Natural killer cell treated with Interleukin-12 subunit alpha and Interleukin-12 subunit beta and Interleukin-15 and Interleukin-18, amount 100 ng/mL, for 72 hours (primary cell): ENCODE measurements at regions not wholly inside any gene's neighbourhood (a gene's known extent, or its start where the extent isn't known, plus 50 kb on each side); places are given as distances from the start of the nearest gene placed in this dataset.

Source experiments
- ATAC-seq, 2 donors: fragments of 150-1000 bp; cut with Tn5 transposase in 1 of 2; sonication (Bioruptor Pico), chemical (Tn5 transposase) in 1 of 2; 2 replicates each; pipeline ENCODE4 v1.10.0; 2021
- DNase-seq: peaks from one replicate; pipeline ENCODE4 v3.0.0; 2022; ENCODE audit warnings: low spot score
- H3K27ac Mint-ChIP-seq, 2 donors: 1 replicate in 1 of 2; 2 replicates in 1 of 2; pipeline ENCODE4 v1.8.0; 2022; ENCODE audit warnings: mixed read lengths in 2 of 2, mild to moderate bottlenecking in 1 of 2, moderate library complexity in 1 of 2
- H3K27me3 Mint-ChIP-seq, 2 donors: 1 replicate in 1 of 2; 2 replicates in 1 of 2; pipeline ENCODE4 v1.8.0; 2022; ENCODE audit warnings: mixed read lengths in 2 of 2
- H3K36me3 Mint-ChIP-seq: one replicate; pipeline ENCODE4 v1.8.0; 2022; ENCODE audit warnings: mixed read lengths
- H3K4me1 Mint-ChIP-seq, 2 donors: 1 replicate in 1 of 2; 2 replicates in 1 of 2; pipeline ENCODE4 v1.8.0; 2022; ENCODE audit warnings: low read depth in 2 of 2, mixed read lengths in 2 of 2, mild to moderate bottlenecking in 1 of 2
- H3K4me3 Mint-ChIP-seq: one replicate; pipeline ENCODE4 v1.8.0; 2022; ENCODE audit warnings: mixed read lengths
- H3K9me3 Mint-ChIP-seq: 2 replicates; pipeline ENCODE4 v1.8.0; 2022; ENCODE audit warnings: mixed read lengths

DNA sequence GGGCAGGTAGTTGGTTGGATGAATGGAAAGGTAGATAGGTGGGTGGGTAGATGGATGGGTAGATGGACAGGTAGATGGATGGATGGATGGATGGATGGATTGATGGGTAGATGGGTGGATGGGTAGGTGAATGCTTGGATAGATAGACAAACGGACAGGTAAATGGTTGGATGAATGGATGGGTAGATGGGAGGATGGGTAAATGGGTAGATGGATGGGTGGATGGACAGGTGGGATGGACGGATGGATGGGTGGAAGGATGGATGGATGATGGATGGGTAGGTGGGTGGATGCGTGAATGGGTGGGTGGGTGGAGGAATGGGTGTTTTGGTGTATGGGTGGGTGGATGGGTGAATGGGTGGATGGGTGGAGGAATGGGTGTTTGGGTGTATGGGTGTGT, 50.1 kb upstream of the ASAP2 start:
- ATAC-seq, result no peak
- Mint-ChIP-seq H3K36me3 (no peaks in the 10 kb centered on the region), H3K4me3 (no peak overlapping the region), H3K9me3 (no peaks in the 10 kb centered on the region), H3K4me1 (peaks cover 0 to 3% of the 10 kb centered on the region in 2 donors), H3K27me3 (peaks cover 11 to 21% of the 10 kb centered on the region in 2 donors), H3K27ac (no peak overlapping the region)
- no peak for DNase-seq

DNA sequence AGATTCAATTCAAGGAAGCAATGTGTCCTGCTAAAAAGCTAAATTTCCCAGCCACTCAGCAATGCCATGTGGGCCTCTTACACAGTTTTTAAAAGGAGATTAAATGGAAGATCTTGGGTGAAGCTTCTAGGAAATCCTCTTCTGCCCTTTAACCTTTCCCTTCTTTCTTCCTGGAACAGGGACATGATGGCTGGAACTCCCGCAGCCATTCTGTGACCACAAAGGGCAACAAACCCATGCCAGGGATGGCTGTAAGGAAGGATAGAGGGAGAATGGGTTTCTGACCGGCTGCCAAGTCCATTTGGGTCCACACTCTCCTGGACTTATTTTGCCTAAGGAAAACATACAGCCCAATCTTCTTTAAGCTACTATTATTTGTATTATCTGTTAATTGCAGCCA, 52.6 kb upstream of the ASAP2 start:
- Mint-ChIP-seq H3K4me1 (peaks cover 0 to 3% of the 10 kb centered on the region in 2 donors), H3K9me3 (no peaks in the 10 kb centered on the region), H3K4me3 (no peak overlapping the region), H3K27me3 (peaks cover 11 to 21% of the 10 kb centered on the region in 2 donors), H3K36me3 (no peaks in the 10 kb centered on the region), H3K27ac (no peak overlapping the region)
- no peak for DNase-seq
- no peak for ATAC-seq

DNA sequence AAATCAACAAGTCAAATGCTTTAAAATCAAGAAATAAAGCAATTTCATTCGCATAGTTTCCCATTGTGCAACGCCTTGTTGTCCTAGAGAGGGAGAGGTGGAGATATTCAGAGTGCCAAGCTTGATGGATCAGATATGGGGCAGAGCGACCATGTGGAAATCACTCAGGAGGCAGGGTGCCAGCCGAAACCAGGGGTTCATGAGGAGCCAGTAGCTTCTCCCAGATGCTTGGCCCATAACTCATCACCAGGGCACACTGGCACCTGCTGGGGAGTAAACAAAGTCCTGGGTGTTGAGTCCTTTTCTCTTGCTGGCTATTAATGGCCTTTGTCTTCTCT, 53.0 kb upstream of the ASAP2 start:
- H3K27ac Mint-ChIP-seq, result no peak overlapping the region
- peaks cover 0 to 3% of the 10 kb centered on the region in 2 donors for H3K4me1 Mint-ChIP-seq
- no peaks in the 10 kb centered on the region for H3K36me3 Mint-ChIP-seq
- H3K4me3 Mint-ChIP-seq, result no peak overlapping the region
- no peaks in the 10 kb centered on the region for H3K9me3 Mint-ChIP-seq
- DNase-seq (no peak), ATAC-seq (no peak)
- peaks cover 11 to 21% of the 10 kb centered on the region in 2 donors for H3K27me3 Mint-ChIP-seq

DNA sequence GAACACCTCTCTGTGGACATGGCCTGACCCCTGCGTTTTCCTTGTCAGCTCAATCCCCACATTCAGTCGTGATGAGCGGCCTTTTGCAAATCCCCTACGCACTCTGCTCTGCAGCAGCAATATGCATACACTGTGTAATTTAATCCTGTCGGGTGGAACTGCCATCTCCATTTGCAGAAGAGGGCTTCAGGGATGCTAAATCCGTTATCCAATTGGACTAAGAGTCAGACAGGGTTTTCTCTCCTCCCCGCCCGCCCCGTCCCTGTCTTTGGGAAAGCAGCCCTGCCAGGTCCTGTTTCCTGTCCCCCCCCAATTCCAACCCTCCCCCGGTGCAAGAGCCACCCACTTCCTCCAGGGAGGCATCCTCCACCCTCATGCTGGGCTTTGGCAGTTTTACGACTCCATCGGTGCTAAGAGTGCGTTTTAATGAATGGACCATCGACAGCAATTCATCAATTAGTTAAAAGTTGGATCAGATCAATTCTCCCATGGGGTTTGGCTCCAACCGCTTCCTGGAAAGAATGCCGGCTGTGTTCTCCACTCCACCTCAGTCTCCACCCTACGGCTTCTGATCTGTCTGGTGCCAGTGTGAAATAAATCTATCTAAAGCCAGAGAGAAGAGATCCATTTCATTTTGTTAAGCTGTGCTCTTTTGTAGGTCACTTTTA, 53.5 kb upstream of the ASAP2 start:
- Mint-ChIP-seq H3K27ac (no peak overlapping the region), H3K4me3 (no peak overlapping the region), H3K36me3 (no peaks in the 10 kb centered on the region), H3K4me1 (peaks cover 0 to 3% of the 10 kb centered on the region in 2 donors), H3K9me3 (no peaks in the 10 kb centered on the region), H3K27me3 (peaks cover 11 to 21% of the 10 kb centered on the region in 2 donors)
- no peak for DNase-seq
- no peak for ATAC-seq

GRCh38 chr2:9150906-9151305, 55.7 kb upstream of the ASAP2 start:
- Mint-ChIP-seq H3K4me3 (no peak overlapping the region), H3K27ac (no peak overlapping the region), H3K36me3 (no peaks in the 10 kb centered on the region), H3K9me3 (no peaks in the 10 kb centered on the region), H3K27me3 (peaks cover 11% of the 10 kb centered on the region in 2 donors), H3K4me1 (peaks cover 0 to 3% of the 10 kb centered on the region in 2 donors)
- no peak for ATAC-seq
- no peak for DNase-seq

GRCh38 chr2:9150568-9150900, 56.1 kb upstream of the ASAP2 start:
- no peaks in the 10 kb centered on the region for H3K9me3 Mint-ChIP-seq
- H3K27me3 Mint-ChIP-seq, result peaks cover 11 to 12% of the 10 kb centered on the region in 2 donors
- H3K4me1 Mint-ChIP-seq, result peaks cover 0 to 3% of the 10 kb centered on the region in 2 donors
- ATAC-seq, result no peak
- H3K27ac Mint-ChIP-seq, result no peak overlapping the region
- H3K4me3 Mint-ChIP-seq, result no peak overlapping the region
- H3K36me3 Mint-ChIP-seq, result no peaks in the 10 kb centered on the region
- DNase-seq, result no peak

DNA sequence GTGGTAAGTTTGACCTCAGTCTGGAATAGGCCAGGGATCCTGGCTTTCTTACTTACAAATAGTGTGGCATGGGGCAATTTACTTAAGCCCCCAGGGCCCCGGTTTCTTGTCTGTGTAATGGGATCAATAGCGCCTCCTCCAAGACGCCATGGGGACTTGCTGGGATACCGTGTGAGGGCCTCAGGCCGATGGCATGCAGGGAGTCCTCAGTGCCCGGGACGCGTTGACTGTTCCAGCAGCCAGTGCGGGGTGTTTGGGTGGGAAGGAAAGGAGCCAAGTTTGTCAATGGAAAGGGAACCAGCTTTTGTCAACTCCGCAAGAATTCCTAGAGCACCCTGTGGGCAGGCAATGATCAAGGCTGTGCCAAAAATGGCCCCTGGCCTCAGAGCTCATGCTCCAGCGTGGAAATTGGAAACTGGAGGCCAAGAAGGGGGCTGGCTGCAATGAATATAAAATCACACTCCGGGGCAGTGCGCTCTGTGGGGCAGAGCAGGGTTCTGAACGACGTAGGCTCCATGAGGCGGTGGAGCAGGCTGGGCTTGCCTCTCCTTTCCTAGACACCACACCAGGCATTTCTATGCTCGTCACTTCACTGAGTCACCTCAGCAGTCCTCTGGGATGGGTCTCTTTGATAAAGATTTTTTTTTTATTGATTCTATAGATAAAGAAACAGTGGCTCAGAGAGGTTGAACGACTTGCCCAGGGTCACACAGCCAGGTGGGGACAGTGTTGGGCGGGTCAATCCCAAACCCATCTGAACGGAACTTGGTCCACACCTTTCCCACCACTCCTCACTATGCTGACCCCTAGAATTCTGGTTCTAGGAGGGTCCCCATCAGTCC, 56.7 kb upstream of the ASAP2 start:
- H3K4me3 Mint-ChIP-seq, result no peak overlapping the region

GRCh38 chr2:9149388-9149660, 57.3 kb upstream of the ASAP2 start:
- Mint-ChIP-seq H3K4me1 (peaks cover 0 to 3% of the 10 kb centered on the region in 2 donors), H3K27ac (no peak overlapping the region), H3K27me3 (peaks cover 11 to 15% of the 10 kb centered on the region in 2 donors), H3K4me3 (no peak overlapping the region), H3K36me3 (no peaks in the 10 kb centered on the region), H3K9me3 (no peaks in the 10 kb centered on the region)
- ATAC-seq (peak in 1 of 2 donors; percentile 40), DNase-seq (no peak)

More for the DNA sequence above, 56.7 kb upstream of the ASAP2 start:
- Mint-ChIP-seq H3K27me3 (peaks cover 11 to 15% of the 10 kb centered on the region in 2 donors), H3K4me1 (peaks cover 0 to 3% of the 10 kb centered on the region in 2 donors), H3K27ac (no peak overlapping the region), H3K9me3 (no peaks in the 10 kb centered on the region), H3K36me3 (no peaks in the 10 kb centered on the region)
- DNase-seq (no peak), ATAC-seq (no peak)

DNA sequence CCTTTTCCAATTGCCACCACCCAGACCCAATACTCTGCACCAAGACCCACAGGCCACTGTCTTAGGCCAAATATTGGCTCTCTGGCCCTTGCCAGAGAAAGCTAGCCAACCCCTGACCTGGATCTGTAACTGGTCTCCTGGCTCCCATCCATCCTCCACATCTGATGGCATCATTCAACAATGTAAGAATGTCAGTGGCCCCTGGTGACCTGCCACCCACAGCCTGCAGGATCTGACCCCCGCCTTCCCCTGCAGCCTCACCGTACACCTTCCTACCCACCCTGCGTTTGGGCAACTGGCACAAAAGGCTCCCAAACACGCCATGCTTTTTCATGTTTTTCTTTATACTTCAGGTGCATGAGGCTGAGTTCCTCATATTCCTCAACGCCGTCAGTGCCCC, 60.0 kb upstream of the ASAP2 start:
- ATAC-seq (no peak), DNase-seq (no peak)
- peaks cover 3 to 17% of the 10 kb centered on the region in 2 donors for H3K27me3 Mint-ChIP-seq
- no peaks in the 10 kb centered on the region for H3K36me3 Mint-ChIP-seq
- no peak overlapping the region for H3K27ac Mint-ChIP-seq
- H3K4me1 Mint-ChIP-seq, result no peaks in the 10 kb centered on the region
- H3K9me3 Mint-ChIP-seq, result no peaks in the 10 kb centered on the region
- no peak overlapping the region for H3K4me3 Mint-ChIP-seq

- no peak for ATAC-seq
- Mint-ChIP-seq H3K36me3 (no peaks in the 10 kb centered on the region), H3K27me3 (peaks cover 11 to 21% of the 10 kb centered on the region in 2 donors), H3K4me1 (no peaks in the 10 kb centered on the region), H3K4me3 (no peak overlapping the region), H3K27ac (no peak overlapping the region), H3K9me3 (no peaks in the 10 kb centered on the region)
- DNase-seq, result no peak
Observed at GRCh38 chr2:9145752-9146430, 60.7 kb upstream of the ASAP2 start.

DNA sequence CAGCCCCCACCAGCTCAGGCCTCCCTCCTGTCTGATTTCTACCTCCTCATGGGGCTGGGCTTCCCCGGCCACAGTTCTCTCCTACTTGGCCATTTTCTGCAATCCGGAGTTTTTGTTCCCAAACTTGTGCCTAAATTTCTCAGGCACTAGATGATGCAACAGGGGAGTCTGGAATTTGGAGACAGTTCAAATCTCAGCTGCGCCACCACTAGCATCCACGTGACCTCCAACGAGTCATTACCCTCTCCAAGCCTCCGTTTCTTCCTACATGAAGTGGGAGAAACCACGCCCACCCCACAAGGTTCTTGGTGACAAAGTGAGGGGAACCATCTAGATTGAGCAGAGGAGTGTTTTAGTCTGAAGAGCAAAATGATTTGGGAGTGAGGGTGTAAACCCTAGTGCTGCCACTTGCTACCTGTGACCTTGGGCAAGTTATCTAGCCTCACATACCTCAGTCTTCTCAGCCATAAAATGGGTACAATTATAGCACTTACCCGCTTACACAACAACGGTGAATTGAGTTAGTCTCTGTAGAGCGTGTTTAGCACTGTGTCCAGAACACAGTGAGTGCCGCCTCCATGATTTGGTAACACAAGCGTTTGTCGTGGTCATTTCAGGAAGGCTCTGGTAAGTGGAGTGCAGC, 61.4 kb upstream of the ASAP2 start:
- no peaks in the 10 kb centered on the region for H3K4me1 Mint-ChIP-seq
- no peak overlapping the region for H3K4me3 Mint-ChIP-seq

DNA sequence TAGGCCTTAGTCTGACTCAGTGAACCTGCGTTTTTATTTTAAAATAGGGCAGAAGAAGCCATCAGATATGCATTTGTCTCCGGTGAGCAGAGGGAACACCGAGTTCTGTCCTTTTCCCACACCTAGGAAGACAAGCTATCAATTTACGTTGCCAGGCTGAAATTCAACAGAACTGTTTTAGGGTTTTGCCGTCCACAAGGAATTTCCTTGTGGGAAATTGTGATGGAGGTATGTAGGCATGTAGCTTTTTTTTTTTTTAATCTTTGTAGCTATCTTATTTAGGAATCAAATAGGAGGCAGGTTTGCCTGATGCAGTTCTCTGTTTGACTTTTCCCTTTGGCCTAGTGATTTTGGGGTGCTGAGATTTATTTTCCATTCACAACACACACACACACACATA, 62.0 kb upstream of the ASAP2 start:
- Mint-ChIP-seq H3K4me3 (no peak overlapping the region), H3K36me3 (no peaks in the 10 kb centered on the region), H3K9me3 (no peaks in the 10 kb centered on the region), H3K27ac (no peak overlapping the region), H3K27me3 (peaks cover 15 to 24% of the 10 kb centered on the region in 2 donors), H3K4me1 (no peaks in the 10 kb centered on the region)
- no peak for DNase-seq
- ATAC-seq, result no peak

More for the DNA sequence above, 61.4 kb upstream of the ASAP2 start:
- no peak overlapping the region for H3K27ac Mint-ChIP-seq
- H3K36me3 Mint-ChIP-seq, result no peaks in the 10 kb centered on the region
- no peak for DNase-seq
- peaks cover 15 to 24% of the 10 kb centered on the region in 2 donors for H3K27me3 Mint-ChIP-seq
- H3K9me3 Mint-ChIP-seq, result no peaks in the 10 kb centered on the region
- no peak for ATAC-seq

DNA sequence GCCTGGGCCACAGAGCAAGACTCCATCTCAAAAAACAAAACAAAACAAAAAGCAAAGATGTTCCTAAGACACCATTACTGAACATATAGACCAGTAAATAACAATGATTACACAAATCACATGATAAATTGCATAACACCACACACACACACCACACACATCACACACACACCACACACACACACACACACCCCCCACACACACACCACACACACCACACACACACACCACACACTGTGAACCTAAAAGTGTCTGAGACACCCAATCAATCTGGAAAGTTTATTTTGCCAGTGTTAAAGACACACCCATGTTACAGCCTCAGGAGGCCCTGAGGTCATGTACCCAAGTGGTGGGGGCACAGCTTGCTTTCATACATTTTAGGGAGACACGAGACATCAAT, 62.6 kb upstream of the ASAP2 start:
- DNase-seq, result no peak
- Mint-ChIP-seq H3K36me3 (no peaks in the 10 kb centered on the region), H3K27ac (no peak overlapping the region), H3K4me1 (no peaks in the 10 kb centered on the region), H3K27me3 (peaks cover 15 to 24% of the 10 kb centered on the region in 2 donors), H3K9me3 (no peaks in the 10 kb centered on the region), H3K4me3 (no peak overlapping the region)
- ATAC-seq, result no peak
